ENCODE measurements at regions not wholly inside any gene's neighbourhood (a gene's known extent, or its start where the extent isn't known, plus 50 kb on each side); places are given as distances from the start of the nearest gene placed in this dataset.

DNA sequence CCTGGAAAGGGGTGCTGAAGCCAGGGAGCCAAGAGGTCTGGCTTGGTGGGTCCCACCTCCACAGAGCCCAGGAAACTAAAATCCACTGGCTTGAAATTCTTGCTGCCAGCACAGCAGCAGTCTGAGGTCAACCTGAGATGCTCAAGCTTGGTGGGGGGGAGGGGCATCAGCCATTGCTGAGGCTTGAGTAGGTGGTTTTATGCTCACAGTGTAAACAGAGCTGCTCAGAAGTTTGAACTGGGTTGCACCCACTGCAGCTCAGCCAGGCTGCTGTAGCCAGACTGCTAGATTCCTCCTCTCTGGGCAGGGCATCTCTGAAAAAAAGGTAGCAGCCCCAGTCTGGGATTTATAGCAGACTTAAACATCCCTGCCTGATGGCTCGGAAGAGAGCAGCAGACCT, 55.5 kb upstream of the FBXL17 start:
- no peak overlapping the region for H3K4me3 ChIP-seq (ENCODE audit: low read depth, low read length)
- TF ChIP-seq CTCF (IDR thresholded peaks at IDR 0.05; ENCODE audit: low read depth, low read length), result no peak

DNA sequence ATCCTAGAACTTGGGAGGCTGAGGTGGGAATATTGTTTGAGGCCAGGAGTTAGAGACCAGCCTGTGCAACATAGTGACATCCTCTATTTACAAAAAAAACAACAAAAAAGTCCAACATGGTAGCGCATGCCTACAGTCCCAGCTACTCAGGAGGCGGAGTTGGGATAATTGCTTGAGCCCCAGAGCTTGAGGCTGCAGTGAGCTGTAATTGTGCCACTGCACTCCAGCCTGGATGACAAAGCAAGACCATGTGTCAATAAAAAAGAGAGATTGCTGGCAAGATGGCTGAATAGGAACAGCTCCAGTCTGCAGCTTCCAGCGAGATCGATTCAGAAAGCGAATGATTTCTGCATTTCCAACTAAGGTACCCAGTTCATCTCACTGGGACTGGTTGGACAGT, 54.8 kb upstream of the FBXL17 start:
- TF ChIP-seq CTCF (IDR thresholded peaks at IDR 0.05; ENCODE audit: low read depth, low read length), result no peak

GRCh38 chr5:108433600-108433999, 51.7 kb upstream of the FBXL17 start:
- no peak overlapping the region for H3K4me3 ChIP-seq (ENCODE audit: low read depth, low read length)
- TF ChIP-seq CTCF (IDR thresholded peaks at IDR 0.05; ENCODE audit: low read depth, low read length), result no peak

More for the DNA sequence above, 54.8 kb upstream of the FBXL17 start:
- H3K4me3 ChIP-seq (ENCODE audit: low read depth, low read length), result no peak overlapping the region

GRCh38 chr5:108432024-108432423, 50.1 kb upstream of the FBXL17 start:
- no peak overlapping the region for H3K4me3 ChIP-seq (ENCODE audit: low read depth, low read length)
- TF ChIP-seq CTCF (IDR thresholded peaks at IDR 0.05; ENCODE audit: low read depth, low read length), result no peak
